MCF 10A (cell line): ENCODE measurements at regions not wholly inside any gene's neighbourhood (a gene's known extent, or its start where the extent isn't known, plus 50 kb on each side); places are given as distances from the start of the nearest gene placed in this dataset.

ENCODE experiments used
- BruUV-seq: library from RNA; stranded (reverse); fragments of 400-500 nt; replicated peaks from 2 replicates; lab custom pipeline; 2021; lab: Mats Ljungman, UMichigan
- CTCF ChIA-PET: fragments of 300-600 bp; sonication (Branson Sonifier 250); formaldehyde crosslinking; extraction: SDS; loops from one replicate; lab custom pipeline; 2021; ENCODE audit warnings: antibody characterized with exemption, inconsistent platforms; lab: Yijun Ruan, JAX
- POLR2A ChIA-PET: fragments of 300-600, 350-650 bp; sonication (Branson Sonifier 250); formaldehyde crosslinking; extraction: SDS; loops from one replicate; lab custom pipeline; 2020; ENCODE audit warnings: antibody characterized with exemption, inconsistent platforms; lab: Yijun Ruan, JAX
- DNase-seq: peaks from one replicate; pipeline ENCODE4 v3.0.0-alpha.2; 2018; ENCODE audit not compliant: unreplicated experiment
- H3K27ac Mint-ChIP-seq: one replicate; pipeline ENCODE4 v1.8.0; 2022; ENCODE audit warnings: mild to moderate bottlenecking, low read depth, mixed read lengths; ENCODE audit not compliant: unreplicated experiment
- H3K27me3 Mint-ChIP-seq: one replicate; pipeline ENCODE4 v1.8.0; 2022; ENCODE audit warnings: mixed read lengths; ENCODE audit not compliant: insufficient read depth, unreplicated experiment
- H3K36me3 Mint-ChIP-seq: one replicate; pipeline ENCODE4 v1.8.0; 2022; ENCODE audit warnings: mild to moderate bottlenecking, moderate library complexity, mixed read lengths; ENCODE audit not compliant: insufficient read depth, unreplicated experiment
- H3K4me1 Mint-ChIP-seq: one replicate; pipeline ENCODE4 v1.8.0; 2022; ENCODE audit warnings: mixed read lengths; ENCODE audit not compliant: insufficient read depth, unreplicated experiment
- H3K4me3 Mint-ChIP-seq: one replicate; pipeline ENCODE4 v1.8.0; 2022; ENCODE audit warnings: mild to moderate bottlenecking, moderate library complexity, mixed read lengths; ENCODE audit not compliant: unreplicated experiment
- H3K9me3 Mint-ChIP-seq: one replicate; pipeline ENCODE4 v1.8.0; 2022; ENCODE audit warnings: mixed read lengths; ENCODE audit not compliant: unreplicated experiment
- CTCF ChIP-seq: fragments of 200-600 bp; IDR thresholded peaks from one replicate; pipeline ENCODE4 v1.8.0; 2022; ENCODE audit warnings: antibody characterized with exemption, mild to moderate bottlenecking; ENCODE audit not compliant: unreplicated experiment
- intact Hi-C: fragments of 100-400 bp; cut with micrococcal nuclease; formaldehyde crosslinking; loops from 2 replicates; pipeline ENCODE4 v1.14.1; 2022

- H3K4me1 Mint-ChIP-seq, result peaks cover 7% of the 10 kb centered on the region
- no peak overlapping the region for H3K4me3 Mint-ChIP-seq
- no peaks in the 10 kb centered on the region for H3K27me3 Mint-ChIP-seq
- CTCF ChIA-PET, result no interaction called here
- H3K36me3 Mint-ChIP-seq, result no peaks in the 10 kb centered on the region
- DNase-seq, result no peak
- BruUV-seq, result no TSS peak
- intact Hi-C loops, result no loop called here
- no peak overlapping the region for H3K27ac Mint-ChIP-seq
- no peak for TF ChIP-seq CTCF
- POLR2A ChIA-PET, result interaction anchor here (0.6 to 0.8 kb wide), 2 partner anchors 17 to 23 kb away, joined by 3 read pairs; no protein-coding TSS in a partner anchor
- no peaks in the 10 kb centered on the region for H3K9me3 Mint-ChIP-seq
Observed at GRCh38 chr2:64196963-64197362, 52.7 kb upstream of the PELI1 start.

- intact Hi-C loops, result no loop called here
- Mint-ChIP-seq H3K36me3 (no peaks in the 10 kb centered on the region), H3K27ac (no peak overlapping the region), H3K4me3 (no peak overlapping the region), H3K27me3 (no peaks in the 10 kb centered on the region), H3K9me3 (no peaks in the 10 kb centered on the region), H3K4me1 (peaks cover 10% of the 10 kb centered on the region)
- POLR2A ChIA-PET, result no interaction called here
- no TSS peak for BruUV-seq
- CTCF ChIA-PET, result no interaction called here
- TF ChIP-seq CTCF, result no peak
- no peak for DNase-seq
Observed at GRCh38 chr2:64201151-64201550, 56.9 kb upstream of the PELI1 start.

GRCh38 chr2:64202206-64202845, 58.1 kb upstream of the PELI1 start:
- Mint-ChIP-seq H3K36me3 (no peaks in the 10 kb centered on the region), H3K4me3 (no peak overlapping the region), H3K27ac (no peak overlapping the region), H3K4me1 (peaks cover 10% of the 10 kb centered on the region), H3K27me3 (no peaks in the 10 kb centered on the region), H3K9me3 (no peaks in the 10 kb centered on the region)
- CTCF ChIA-PET, result no interaction called here
- no peak for TF ChIP-seq CTCF
- DNase-seq, result no peak
- intact Hi-C loops, result no loop called here
- POLR2A ChIA-PET, result interaction anchor here (0.7 to 1.5 kb wide), 2 partner anchors 33 to 48 kb away, joined by 5 to 7 read pairs; no protein-coding TSS in a partner anchor
- no TSS peak for BruUV-seq

DNA sequence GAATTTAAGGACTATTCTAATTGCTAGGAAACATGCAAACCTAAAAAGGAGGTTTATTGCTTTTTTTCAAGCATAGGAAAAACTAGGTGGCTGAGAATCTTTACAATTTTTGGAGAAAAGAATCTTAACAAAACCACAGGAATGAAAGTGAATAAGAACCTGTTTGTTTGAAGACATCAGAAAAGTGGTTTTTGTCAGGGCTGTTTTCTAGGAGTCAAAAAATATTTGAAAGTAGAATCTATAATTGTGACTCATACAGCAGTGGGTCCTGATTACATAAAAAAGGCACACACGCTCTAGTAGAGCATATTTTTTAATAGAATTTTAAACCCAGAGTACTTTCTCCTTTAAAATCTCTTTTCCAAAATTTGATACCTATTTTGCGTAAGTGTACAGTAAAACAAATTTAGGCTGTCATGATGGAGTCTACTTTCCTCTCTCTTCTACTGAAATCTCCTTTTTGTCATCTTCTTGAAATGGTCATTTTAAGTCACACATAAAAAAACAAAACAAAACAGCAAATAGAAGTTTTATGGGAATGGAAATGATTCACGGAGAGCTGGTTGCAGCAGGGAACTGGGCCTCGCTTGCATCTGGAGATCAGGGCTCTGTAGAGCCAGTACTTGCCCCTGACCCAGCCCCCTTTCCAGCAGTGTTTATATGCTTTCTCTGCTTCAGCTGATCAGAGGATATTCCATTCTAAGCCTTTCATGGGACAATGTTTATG, 59.1 kb upstream of the PELI1 start:
- intact Hi-C loops, result no loop called here
- no peaks in the 10 kb centered on the region for H3K27me3 Mint-ChIP-seq
- ChIA-PET POLR2A (interaction anchor here (0.7 to 1.5 kb wide), 2 partner anchors 34 to 47 kb away, joined by 5 to 7 read pairs; no protein-coding TSS in a partner anchor), CTCF (no interaction called here)
- no peaks in the 10 kb centered on the region for H3K36me3 Mint-ChIP-seq
- H3K27ac Mint-ChIP-seq, result no peak overlapping the region
- BruUV-seq, result no TSS peak
- H3K4me3 Mint-ChIP-seq, result no peak overlapping the region
- TF ChIP-seq CTCF, result no peak
- no peak for DNase-seq
- H3K9me3 Mint-ChIP-seq, result no peaks in the 10 kb centered on the region
- H3K4me1 Mint-ChIP-seq, result peaks cover 10% of the 10 kb centered on the region
